HG03354 (cell line): ENCODE measurements at regions not wholly inside any gene's neighbourhood (a gene's known extent, or its start where the extent isn't known, plus 50 kb on each side); places are given as distances from the start of the nearest gene placed in this dataset.
A peak's percentile ranks its signal among the peaks of the same experiment; 100 is the strongest.
"Not testable (repeated sequence)": the region's sequence is repeated elsewhere in the genome, so short reads cannot be mapped to it uniquely, and the experiment has no call there.

Experiments used
- ATAC-seq: cut with Tn5 transposase; IDR thresholded peaks from one replicate; pipeline ENCODE4 v1.9.1; 2021; ENCODE audit warnings: mild to moderate bottlenecking; ENCODE audit not compliant: unreplicated experiment, poor library complexity, severe bottlenecking

DNA sequence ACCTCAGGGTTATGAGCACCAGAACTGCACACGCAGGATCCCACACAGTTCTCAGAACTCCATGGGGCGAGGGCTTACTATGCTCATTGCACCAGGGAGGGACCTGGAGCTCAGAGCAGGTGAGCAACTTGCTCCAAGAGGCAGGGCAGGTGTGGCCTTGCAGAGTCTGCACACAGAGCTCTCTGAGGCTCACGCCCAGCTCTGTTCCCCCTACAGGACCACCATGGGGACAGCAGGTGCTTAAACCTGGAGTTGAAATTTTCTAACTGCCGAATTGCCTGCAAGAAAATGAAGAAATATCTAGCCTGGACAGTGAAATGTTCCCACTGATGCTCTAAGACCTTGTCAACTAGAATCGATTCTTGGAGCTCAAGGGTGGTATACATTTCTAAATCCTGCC is 49.9 kb upstream of the MSMB start:
- not testable (repeated sequence) for ATAC-seq

DNA sequence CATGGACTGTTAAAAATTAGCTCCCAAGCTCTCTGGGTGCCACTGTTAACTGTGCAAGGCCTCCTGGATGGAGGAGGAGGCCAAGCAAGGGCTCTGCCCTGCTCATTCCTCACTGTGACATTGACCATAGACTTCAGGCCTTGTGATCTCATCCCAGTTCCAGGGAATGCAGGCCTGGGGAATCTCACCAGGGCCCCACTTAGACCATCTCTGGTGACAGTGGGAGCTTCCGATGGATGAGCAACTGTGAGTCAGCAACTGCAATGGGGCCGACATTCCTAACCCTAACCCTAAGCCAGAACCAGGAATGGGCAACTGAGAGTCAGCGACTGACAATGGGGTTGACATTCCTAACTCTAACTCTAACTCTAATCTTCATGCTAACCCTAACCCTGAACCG is 50.4 kb upstream of the MSMB start:
- no peak for ATAC-seq

- no peak for ATAC-seq
Measured at GRCh38 chr10:46096909-46097575, 51.0 kb upstream of the MSMB start.

- ATAC-seq: no peak
Measured at GRCh38 chr10:46097576-46098317, 51.7 kb upstream of the MSMB start.

DNA sequence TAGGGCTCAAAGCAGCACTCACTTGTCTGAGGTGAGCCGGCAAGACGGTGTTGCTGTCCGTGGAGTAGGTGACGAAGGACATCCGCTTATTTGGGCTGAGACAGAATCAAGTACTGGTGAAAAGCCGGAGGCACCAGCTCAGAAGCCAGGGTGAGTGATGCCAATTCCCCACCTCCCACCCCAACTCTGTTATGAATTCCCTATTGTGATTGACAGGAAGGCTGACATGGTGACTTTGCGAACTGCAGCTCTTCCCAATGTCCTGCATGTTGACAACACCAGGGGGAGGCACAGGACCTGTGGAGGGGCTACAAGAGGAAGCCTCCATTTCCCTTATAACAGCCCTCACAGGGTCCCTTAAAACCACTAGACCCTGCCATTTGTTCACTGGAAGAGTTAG is 52.3 kb upstream of the MSMB start:
- ATAC-seq: no peak

- ATAC-seq: not testable (repeated sequence)
Measured at GRCh38 chr10:46098925-46099324, 52.9 kb upstream of the MSMB start.

- no peak for ATAC-seq
Measured at GRCh38 chr10:46104071-46104585, 58.1 kb upstream of the MSMB start.

- not testable (repeated sequence) for ATAC-seq
Measured at GRCh38 chr10:46105416-46105815, 59.3 kb upstream of the MSMB start.

GRCh38 chr10:46105856-46106409 is 59.9 kb upstream of the MSMB start:
- ATAC-seq: peak; percentile 40

DNA sequence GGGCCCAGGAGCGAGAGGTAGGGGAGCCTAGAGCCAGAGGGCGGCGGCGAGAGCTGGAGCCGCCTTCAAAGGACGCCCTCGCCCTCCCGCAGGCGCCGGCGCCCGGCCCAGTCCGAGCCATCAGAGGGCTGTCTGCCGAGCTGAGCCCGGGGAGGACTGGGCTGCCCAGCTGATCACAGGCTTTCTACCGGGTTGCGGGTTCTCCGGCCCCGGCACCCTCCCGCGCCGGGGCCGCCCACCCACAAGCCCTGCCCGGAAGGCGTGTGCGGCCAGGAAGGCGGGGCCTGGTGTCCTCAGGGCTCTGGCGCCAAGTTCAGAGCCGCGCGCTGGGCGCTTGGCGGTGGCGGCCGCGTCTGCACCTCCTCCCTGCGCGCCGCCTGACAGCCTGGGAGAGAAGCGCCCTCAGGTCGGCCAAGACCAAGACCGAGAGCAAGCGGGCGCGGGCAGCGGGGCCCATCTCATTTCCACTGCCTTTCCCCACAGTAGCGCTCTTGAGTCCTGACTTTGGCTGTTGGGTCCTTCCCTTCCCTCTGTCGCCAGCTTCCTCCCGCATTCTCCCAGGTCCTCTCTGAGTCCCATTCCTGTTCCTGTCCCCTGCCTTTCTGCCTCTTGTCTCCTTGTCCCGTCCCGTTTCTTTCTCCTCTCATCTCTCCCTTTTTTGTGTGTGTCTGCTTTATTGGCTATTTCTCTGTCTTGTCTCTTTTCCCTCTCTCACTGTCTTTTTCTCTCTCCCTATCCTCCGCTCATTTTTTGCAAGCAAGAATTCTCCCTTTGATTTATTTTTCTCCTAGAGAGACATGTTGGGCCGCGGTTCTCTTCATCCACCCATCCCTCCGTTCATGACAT is 60.6 kb upstream of the MSMB start:
- peak; percentile 96 for ATAC-seq

GRCh38 chr10:46108158-46108499 is 62.1 kb upstream of the MSMB start:
- ATAC-seq: not testable (repeated sequence)

- ATAC-seq: not testable (repeated sequence)
Measured at GRCh38 chr10:46154271-46154670, 108.2 kb upstream of the MSMB start.

DNA sequence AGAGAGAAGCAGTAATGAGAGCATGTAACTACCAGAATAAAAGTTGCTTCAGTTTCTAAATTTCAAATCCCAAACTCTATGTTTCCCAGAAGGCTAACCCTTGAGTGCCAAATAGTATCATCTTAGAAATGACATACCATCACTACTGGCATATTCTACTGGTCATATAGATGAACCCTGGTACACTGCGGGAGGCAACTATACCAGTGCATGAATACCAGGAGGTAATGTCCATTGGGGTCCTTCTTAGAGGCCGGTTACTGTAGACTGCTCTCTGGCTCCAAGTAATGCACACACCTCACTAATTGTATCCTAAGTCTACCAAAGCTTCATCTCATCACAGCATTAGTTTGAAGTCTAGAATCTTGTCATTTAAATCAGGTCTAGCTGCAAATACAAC is 108.6 kb upstream of the MSMB start:
- not testable (repeated sequence) for ATAC-seq

GRCh38 chr10:46156866-46157265 is 110.8 kb upstream of the MSMB start:
- not testable (repeated sequence) for ATAC-seq

DNA sequence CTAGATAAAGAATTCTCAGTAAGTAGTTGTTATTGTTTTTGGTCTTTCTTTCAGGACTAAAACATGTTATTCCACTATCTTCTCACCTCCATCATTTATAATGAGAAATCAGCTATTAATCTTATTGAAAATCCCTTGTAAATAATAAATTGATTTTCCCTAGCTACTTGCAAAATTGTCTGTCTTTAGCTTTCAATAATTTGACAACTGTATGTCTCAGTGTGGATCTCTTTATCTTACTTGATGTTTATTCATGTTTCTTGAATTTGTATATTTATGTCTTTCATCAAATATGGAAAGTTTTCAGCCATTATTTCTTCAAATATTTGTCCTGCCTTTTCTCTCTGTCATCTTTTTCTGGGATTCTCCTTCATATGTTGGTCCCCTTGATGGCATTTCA is 117.1 kb upstream of the ANTXRL start:
- no peak for ATAC-seq

DNA sequence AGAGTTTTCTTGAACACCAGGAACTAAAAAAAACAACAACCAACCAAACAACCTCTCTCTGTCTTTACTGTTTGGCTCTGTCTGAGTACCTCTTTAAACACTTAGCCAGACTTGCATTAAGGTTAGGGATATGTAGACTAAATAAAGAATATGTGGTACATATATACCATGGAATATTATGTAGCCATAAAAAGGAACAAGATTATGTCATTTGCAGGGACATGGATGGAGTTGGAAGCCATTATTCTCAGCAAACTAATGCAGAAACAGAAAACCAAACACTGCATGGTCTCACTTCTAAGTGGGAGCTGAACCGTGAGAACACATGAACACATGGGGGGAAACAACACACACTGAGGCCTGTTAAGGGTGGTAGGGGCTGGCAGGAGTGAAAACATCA is 116.0 kb upstream of the ANTXRL start:
- ATAC-seq: no peak

- no peak for ATAC-seq
Measured at GRCh38 chr10:46171661-46172060, 115.1 kb upstream of the ANTXRL start.

DNA sequence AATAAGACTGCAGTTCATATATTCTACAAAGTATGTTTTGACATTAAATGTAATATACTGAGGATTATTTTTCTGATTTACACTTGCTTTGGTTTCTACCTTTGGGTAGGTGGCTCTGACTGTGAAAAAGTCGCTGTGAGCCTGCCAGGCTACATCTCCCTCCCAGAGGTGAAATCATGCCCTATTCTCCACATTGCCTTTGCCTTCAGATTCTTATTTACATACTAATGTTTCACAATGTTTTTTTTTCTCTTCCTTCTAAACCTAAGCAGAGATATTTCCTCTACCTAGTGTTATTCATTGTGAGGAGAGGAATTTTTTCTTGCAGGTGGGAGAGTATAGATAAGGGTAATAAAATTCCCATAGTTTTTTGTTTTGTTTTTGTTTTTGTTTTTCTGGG is 111.5 kb upstream of the ANTXRL start:
- ATAC-seq: no peak

GRCh38 chr10:46175831-46176230 is 111.0 kb upstream of the ANTXRL start:
- ATAC-seq: no peak

DNA sequence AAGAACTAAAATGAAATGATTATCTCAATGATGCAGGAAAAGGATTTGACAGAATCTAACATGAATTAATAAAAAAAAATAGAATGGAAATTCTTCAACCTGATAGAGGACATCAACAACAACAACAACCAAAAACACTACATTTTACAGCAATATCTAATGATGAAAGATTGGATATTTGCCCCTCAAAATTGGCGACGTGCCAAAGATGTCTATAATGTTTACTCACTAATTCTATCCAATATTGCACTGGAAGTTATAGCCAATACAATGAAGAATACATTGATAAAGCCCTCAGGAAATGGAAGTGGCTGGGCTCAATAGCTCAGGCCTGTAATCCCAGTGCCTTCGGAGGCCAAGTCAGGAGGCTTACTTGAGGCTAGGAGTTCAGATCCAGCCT is 99.4 kb upstream of the ANTXRL start:
- ATAC-seq: not testable (repeated sequence)
